H1 (cell line): ENCODE measurements at regions not wholly inside any gene's neighbourhood (a gene's known extent, or its start where the extent isn't known, plus 50 kb on each side); places are given as distances from the start of the nearest gene placed in this dataset.

Source experiments
- CTCF ChIA-PET: fragments of 300-600 bp; sonication (Branson Sonifier 250); formaldehyde crosslinking; loops from one replicate; lab custom pipeline; 2021; ENCODE audit not compliant: partially characterized antibody; lab: Charles Lee
- POLR2A ChIA-PET: fragments of 300-600 bp; sonication (Branson Sonifier 250); formaldehyde crosslinking; loops from one replicate; lab custom pipeline; 2021; ENCODE audit warnings: inconsistent platforms; ENCODE audit not compliant: partially characterized antibody; lab: Charles Lee
- DNase-seq, 2 experiments: peaks; one replicate each; pipeline versions ENCODE4 v3.0.0 to v3.0.0-alpha.2; 2010 to 2022; ENCODE audit warnings: low spot score in 2 of 2, low read depth in 1 of 2, mixed read lengths in 1 of 2
- FAIRE-seq: peaks from 2 replicates; lab custom pipeline; 2011; peaks lifted over from hg19 to GRCh38; lab: Jason Lieb, UNC
- H2AFZ ChIP-seq: 2 replicates; pipeline ENCODE4 v1.8.1; 2012; ENCODE audit warnings: low read length, inconsistent platforms
- H2AK5ac ChIP-seq: 2 replicates; pipeline ENCODE4 v1.6.1; 2013; ENCODE audit warnings: low read depth, low read length
- H2BK120ac ChIP-seq: replicated peaks from 2 replicates; pipeline ENCODE3; 2013; ENCODE audit warnings: low read depth, low read length, inconsistent platforms
- H2BK12ac ChIP-seq: 2 replicates; pipeline ENCODE4 v1.6.1; 2013; ENCODE audit warnings: low read depth, low read length
- H2BK15ac ChIP-seq: 2 replicates; pipeline ENCODE4 v1.6.1; 2013; ENCODE audit warnings: low read length
- H2BK20ac ChIP-seq: 2 replicates; pipeline ENCODE4 v1.6.1; 2013; ENCODE audit warnings: low read length
- H2BK5ac ChIP-seq: 2 replicates; pipeline ENCODE4 v1.6.1; 2013; ENCODE audit warnings: low read depth, low read length
- H3K14ac ChIP-seq: 2 replicates; pipeline ENCODE4 v1.6.1; 2013; ENCODE audit warnings: inconsistent platforms; ENCODE audit not compliant: insufficient read length
- H3K18ac ChIP-seq: 2 replicates; pipeline ENCODE4 v1.6.1; 2013; ENCODE audit warnings: low read length; ENCODE audit errors: extremely low read depth
- H3K23ac ChIP-seq: 2 replicates; pipeline ENCODE4 v1.6.1; 2013; ENCODE audit warnings: inconsistent platforms; ENCODE audit not compliant: insufficient read length
- H3K23me2 ChIP-seq: 2 replicates; pipeline ENCODE4 v1.6.1; 2013; ENCODE audit warnings: low read depth, low read length
- H3K27ac ChIP-seq: 2 replicates; pipeline ENCODE4 v1.6.1; 2011; ENCODE audit warnings: low read depth, low read length, inconsistent platforms
- H3K27me3 ChIP-seq, 4 experiments: replicated peaks in 1 of 4; 1 replicate in 1 of 4; 2 replicates in 3 of 4; pipeline versions ENCODE4 v1.6.1 to v1.8.1; 2011 to 2013; ENCODE audit warnings: low read length in 3 of 4, mild to moderate bottlenecking in 3 of 4, inconsistent platforms in 2 of 4, mixed read lengths in 2 of 4, moderate library complexity in 1 of 4; ENCODE audit not compliant: control insufficient read depth in 3 of 4, insufficient read depth in 3 of 4; ENCODE audit errors: extremely low read depth in 1 of 4
- H3K36me3 ChIP-seq, 4 experiments: 2 replicates each; pipeline versions ENCODE4 v1.6.1 to v1.8.1; 2011 to 2013; ENCODE audit warnings: mild to moderate bottlenecking in 4 of 4, low read length in 3 of 4, moderate library complexity in 2 of 4, control low read depth in 1 of 4, inconsistent platforms in 1 of 4; ENCODE audit not compliant: insufficient read depth in 4 of 4, control insufficient read depth in 2 of 4
- H3K4ac ChIP-seq: replicated peaks from 2 replicates; pipeline ENCODE3; 2013; ENCODE audit warnings: low read length, low read depth, mixed read lengths, inconsistent platforms; ENCODE audit not compliant: insufficient read length
- H3K4me1 ChIP-seq, 4 experiments: replicated peaks in 1 of 4; 1 replicate in 1 of 4; 2 replicates in 3 of 4; pipeline versions ENCODE4 v1.6.1 to v1.8.1; 2011 to 2013; ENCODE audit warnings: low read length in 3 of 4, inconsistent platforms in 2 of 4, mixed read lengths in 1 of 4; ENCODE audit not compliant: insufficient read depth in 4 of 4, control insufficient read depth in 3 of 4
- H3K4me2 ChIP-seq, 2 experiments: 2 replicates each; pipeline versions ENCODE4 v1.6.1 to v1.8.1; 2011 to 2013; ENCODE audit warnings: low read depth in 2 of 2, low read length in 2 of 2, control low read depth in 1 of 2, inconsistent platforms in 1 of 2, mild to moderate bottlenecking in 1 of 2; ENCODE audit not compliant: insufficient read depth in 1 of 2
- H3K4me3 ChIP-seq, 4 experiments: fragments of 200-600, 300-600 bp in 1 of 4; sonication (generic), shearing (Covaris generic), sonication (Bioruptor Twin) in 1 of 4; 2 replicates each; pipeline versions ENCODE4 v1.5.1 to v1.8.1; 2011 to 2016; ENCODE audit warnings: low read length in 4 of 4, low read depth in 3 of 4, control low read depth in 2 of 4, inconsistent platforms in 2 of 4, mild to moderate bottlenecking in 2 of 4, mixed read lengths in 1 of 4, moderate library complexity in 1 of 4; ENCODE audit not compliant: insufficient read depth in 2 of 4; ENCODE audit errors: extremely low read depth in 1 of 4
- H3K56ac ChIP-seq: replicated peaks from 2 replicates; pipeline ENCODE3; 2013; ENCODE audit warnings: low read depth, mild to moderate bottlenecking, mixed read lengths, low read length, inconsistent platforms; ENCODE audit not compliant: insufficient read length
- H3K79me1 ChIP-seq: 2 replicates; pipeline ENCODE4 v1.6.1; 2013; ENCODE audit warnings: low read depth, low read length, control low read depth
- H3K79me2 ChIP-seq, 2 experiments: 2 replicates each; pipeline versions ENCODE4 v1.6.1 to v1.8.1; 2012 to 2013; ENCODE audit warnings: low read length in 2 of 2, mild to moderate bottlenecking in 2 of 2, inconsistent platforms in 1 of 2; ENCODE audit not compliant: insufficient read depth in 2 of 2, control insufficient read depth in 1 of 2
- H3K9ac ChIP-seq, 4 experiments: replicated peaks in 1 of 4; 1 replicate in 1 of 4; 2 replicates in 3 of 4; pipeline versions ENCODE4 v1.6.1 to v1.8.1; 2011 to 2013; ENCODE audit warnings: low read depth in 3 of 4, low read length in 3 of 4, control low read depth in 2 of 4, mild to moderate bottlenecking in 2 of 4, moderate library complexity in 2 of 4, inconsistent platforms in 1 of 4; ENCODE audit errors: extremely low read depth in 1 of 4
- H3K9me3 ChIP-seq, 2 experiments: 2 replicates each; pipeline versions ENCODE4 v1.6.1 to v1.8.1; 2012 to 2013; ENCODE audit warnings: mild to moderate bottlenecking in 2 of 2, moderate library complexity in 2 of 2, control low read depth in 1 of 2, inconsistent platforms in 1 of 2, low read depth in 1 of 2, low read length in 1 of 2, mixed read lengths in 1 of 2; ENCODE audit not compliant: insufficient read depth in 2 of 2
- H4K20me1 ChIP-seq, 2 experiments: replicated peaks in 1 of 2; 2 replicates each; pipeline versions ENCODE3 to v1.8.1; 2011 to 2013; ENCODE audit warnings: inconsistent platforms in 2 of 2, low read length in 2 of 2, mild to moderate bottlenecking in 1 of 2; ENCODE audit not compliant: insufficient read depth in 2 of 2, control insufficient read depth in 1 of 2
- H4K5ac ChIP-seq: 2 replicates; pipeline ENCODE4 v1.6.1; 2013; ENCODE audit warnings: low read length, low read depth, mixed read lengths, inconsistent platforms; ENCODE audit not compliant: insufficient read length
- H4K8ac ChIP-seq: 2 replicates; pipeline ENCODE4 v1.8.0; 2013; ENCODE audit warnings: mild to moderate bottlenecking, moderate library complexity, low read length, inconsistent platforms; ENCODE audit not compliant: insufficient read depth; ENCODE audit errors: extremely low read depth
- H4K91ac ChIP-seq: replicated peaks from 2 replicates; pipeline ENCODE3; 2013; ENCODE audit warnings: low read length, mixed read lengths, inconsistent platforms; ENCODE audit not compliant: insufficient read length
- CBX5 ChIP-seq: fragments of 300-800, 300-1000 bp; sonication (generic); IDR thresholded peaks from 2 replicates; pipeline ENCODE4 v1.7.1; 2016; ENCODE audit warnings: antibody characterized with exemption, low read length, low read depth
- CEBPB ChIP-seq: IDR thresholded peaks from 2 replicates; pipeline ENCODE4 v1.6.1; 2012; ENCODE audit warnings: low read depth, low read length
- CHD2 ChIP-seq: IDR thresholded peaks from 2 replicates; pipeline ENCODE4 v1.6.1; 2012; ENCODE audit warnings: low read length, improper control_type of control experiment
- CTBP2 ChIP-seq: IDR thresholded peaks from 2 replicates; pipeline ENCODE4 v1.7.0; 2011; ENCODE audit warnings: borderline replicate concordance, mild to moderate bottlenecking, moderate library complexity, mixed read lengths, low read length; ENCODE audit not compliant: insufficient read depth, insufficient read length
- EGR1 ChIP-seq: IDR thresholded peaks from 2 replicates; pipeline ENCODE4 v1.6.1; 2011; ENCODE audit warnings: low read depth, low read length, borderline replicate concordance
- GABPA ChIP-seq: IDR thresholded peaks from 2 replicates; pipeline ENCODE4 v1.6.1; 2011; ENCODE audit warnings: mild to moderate bottlenecking, low read length, moderate library complexity, borderline replicate concordance; ENCODE audit not compliant: insufficient read depth
- PHF8 ChIP-seq: fragments of 200-600 bp; sonication (generic); conservative IDR thresholded peaks from 2 replicates; pipeline ENCODE4 v1.7.1; 2012; ENCODE audit warnings: low read depth, mild to moderate bottlenecking, inconsistent platforms, low read length, moderate library complexity
- POU5F1 ChIP-seq: IDR thresholded peaks from 2 replicates; pipeline ENCODE4 v1.6.1; 2011; ENCODE audit warnings: low read depth, mild to moderate bottlenecking, low read length, moderate library complexity
- RFX5 ChIP-seq: IDR thresholded peaks from 2 replicates; pipeline ENCODE4 v1.6.1; 2011; ENCODE audit warnings: low read depth, low read length, improper control_type of control experiment, borderline replicate concordance
- SAP30 ChIP-seq: fragments of 300-600 bp; sonication (generic); IDR thresholded peaks from 2 replicates; pipeline ENCODE4 v1.7.1; 2012; ENCODE audit warnings: low read length, moderate library complexity, mild to moderate bottlenecking, inconsistent platforms; ENCODE audit not compliant: insufficient read depth, insufficient replicate concordance
- SP4 ChIP-seq: IDR thresholded peaks from 2 replicates; pipeline ENCODE4 v1.6.1; 2012; ENCODE audit warnings: low read length, inconsistent platforms
- SUZ12 ChIP-seq: fragments of 200-600 bp; sonication (generic); IDR thresholded peaks from 2 replicates; pipeline ENCODE4 v1.6.1; 2012; ENCODE audit warnings: mild to moderate bottlenecking, inconsistent platforms, low read length, moderate library complexity, mixed read lengths
- TEAD4 ChIP-seq: IDR thresholded peaks from 2 replicates; pipeline ENCODE4 v1.6.1; 2012; ENCODE audit warnings: low read depth, low read length, inconsistent platforms, mixed read lengths
- ZNF274 ChIP-seq: IDR thresholded peaks from 2 replicates; pipeline ENCODE4 v1.7.0; 2012; ENCODE audit warnings: low read length, borderline replicate concordance; ENCODE audit errors: extremely low read depth
- WGBS, 2 experiments: shearing (Covaris generic) in 1 of 2; methylation state at CpG; one replicate each; pipeline versions ENCODE4 v1.1.6 to v1.1.7; 2013 to 2015; ENCODE audit warnings: low lambda C conversion rate in 2 of 2, mixed read lengths in 2 of 2, inconsistent platforms in 1 of 2, low coverage in 1 of 2, missing lambda C conversion rate in 1 of 2; ENCODE audit not compliant: insufficient replicate concordance in 2 of 2, insufficient coverage in 1 of 2, insufficient read length in 1 of 2; ENCODE audit errors: extremely low coverage in 1 of 2, missing lambda C conversion rate in 1 of 2; 5-methylcytosine and 5-hydroxymethylcytosine counted together
- TF ChIP-seq, protein P1 (sequence below): IDR thresholded peaks from 2 replicates; pipeline ENCODE4 v1.6.1; 2012; ENCODE audit warnings: inconsistent platforms

DNA sequence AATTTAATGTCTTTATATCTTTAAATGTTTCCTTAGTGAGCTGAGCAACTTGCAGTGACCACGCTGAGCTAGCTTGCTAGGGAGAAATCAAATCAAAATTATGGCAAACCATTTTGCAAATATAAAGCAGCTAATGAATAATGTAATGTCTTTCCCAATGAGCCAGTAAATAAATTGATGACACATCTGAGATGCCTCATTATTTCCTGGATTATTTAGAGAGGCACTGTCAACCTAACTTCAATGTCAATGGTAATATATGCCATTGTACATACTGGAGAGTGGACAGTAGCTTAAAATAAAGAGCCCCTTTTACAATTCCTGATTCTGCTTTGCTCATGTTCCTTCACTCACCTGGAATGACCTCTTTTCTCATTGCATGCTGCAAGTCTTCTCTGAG lies 182.6 kb downstream of the PHLDA1 start:
- Histone ChIP-seq H4K5ac (no peak overlapping the region), H3K4me2 (no peak overlapping the region), H3K27me3 (no peaks in the 10 kb centered on the region), H3K79me1 (no peaks in the 10 kb centered on the region), H2BK120ac (no peak overlapping the region), H3K4me1 (no peaks in the 10 kb centered on the region), H4K20me1 (no peaks in the 10 kb centered on the region), H2BK20ac (no peak overlapping the region), H4K8ac (no peak overlapping the region), H2AFZ (no peak overlapping the region), H3K18ac (no peak overlapping the region), H3K4ac (no peak overlapping the region), H3K79me2 (no peaks in the 10 kb centered on the region), H3K56ac (no peak overlapping the region), H3K27ac (no peak overlapping the region), H3K9ac (no peak overlapping the region), H4K91ac (no peak overlapping the region), H3K9me3 (0 out of 4 replicates have a peak, but pooled peaks cover 2 to 5% of the 10 kb centered on the region in 2 experiments), H2BK15ac (no peak overlapping the region), H3K4me3 (no peak overlapping the region), H2BK5ac (no peak overlapping the region), H2BK12ac (no peak overlapping the region), H3K14ac (no peak overlapping the region), H3K23me2 (no peaks in the 10 kb centered on the region), H2AK5ac (no peak overlapping the region), H3K23ac (no peak overlapping the region), H3K36me3 (no peaks in the 10 kb centered on the region)
- ChIA-PET CTCF (no interaction called here), POLR2A (no interaction called here)
- WGBS, 2 experiments: 0% methylated on average over 1 of the region's 1 CpG; no CpG with 5 or more reads in 1 of the 2 experiments
- no peak for DNase-seq
- no peak for FAIRE-seq
- no peak for TF ChIP-seq SAP30
- no peak for TF ChIP-seq ZNF274
- no peak for TF ChIP-seq SUZ12
- no peak for TF ChIP-seq PHF8
- TF ChIP-seq, protein P1, sequence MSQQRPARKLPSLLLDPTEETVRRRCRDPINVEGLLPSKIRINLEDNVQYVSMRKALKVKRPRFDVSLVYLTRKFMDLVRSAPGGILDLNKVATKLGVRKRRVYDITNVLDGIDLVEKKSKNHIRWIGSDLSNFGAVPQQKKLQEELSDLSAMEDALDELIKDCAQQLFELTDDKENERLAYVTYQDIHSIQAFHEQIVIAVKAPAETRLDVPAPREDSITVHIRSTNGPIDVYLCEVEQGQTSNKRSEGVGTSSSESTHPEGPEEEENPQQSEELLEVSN: no peak
- no peak for TF ChIP-seq CBX5
- TF ChIP-seq RFX5: no peak
- TF ChIP-seq CEBPB: no peak
- TF ChIP-seq EGR1: no peak
- no peak for TF ChIP-seq GABPA
- TF ChIP-seq CTBP2: no peak
- no peak for TF ChIP-seq POU5F1
- no peak for TF ChIP-seq SP4
- TF ChIP-seq CHD2: no peak
- no peak for TF ChIP-seq TEAD4
